MCF 10A (cell line): ENCODE measurements at regions not wholly inside any gene's neighbourhood (a gene's known extent, or its start where the extent isn't known, plus 50 kb on each side); places are given as distances from the start of the nearest gene placed in this dataset.

Experiments
- BruUV-seq: library from RNA; stranded (reverse); fragments of 400-500 nt; replicated peaks from 2 replicates; lab custom pipeline; 2021; lab: Mats Ljungman, UMichigan
- CTCF ChIA-PET: fragments of 300-600 bp; sonication (Branson Sonifier 250); formaldehyde crosslinking; extraction: SDS; loops from one replicate; lab custom pipeline; 2021; ENCODE audit warnings: antibody characterized with exemption, inconsistent platforms; lab: Yijun Ruan, JAX
- POLR2A ChIA-PET: fragments of 300-600, 350-650 bp; sonication (Branson Sonifier 250); formaldehyde crosslinking; extraction: SDS; loops from one replicate; lab custom pipeline; 2020; ENCODE audit warnings: antibody characterized with exemption, inconsistent platforms; lab: Yijun Ruan, JAX
- DNase-seq: peaks from one replicate; pipeline ENCODE4 v3.0.0-alpha.2; 2018; ENCODE audit not compliant: unreplicated experiment
- H3K27ac Mint-ChIP-seq: one replicate; pipeline ENCODE4 v1.8.0; 2022; ENCODE audit warnings: mild to moderate bottlenecking, low read depth, mixed read lengths; ENCODE audit not compliant: unreplicated experiment
- H3K27me3 Mint-ChIP-seq: one replicate; pipeline ENCODE4 v1.8.0; 2022; ENCODE audit warnings: mixed read lengths; ENCODE audit not compliant: insufficient read depth, unreplicated experiment
- H3K36me3 Mint-ChIP-seq: one replicate; pipeline ENCODE4 v1.8.0; 2022; ENCODE audit warnings: mild to moderate bottlenecking, moderate library complexity, mixed read lengths; ENCODE audit not compliant: insufficient read depth, unreplicated experiment
- H3K4me1 Mint-ChIP-seq: one replicate; pipeline ENCODE4 v1.8.0; 2022; ENCODE audit warnings: mixed read lengths; ENCODE audit not compliant: insufficient read depth, unreplicated experiment
- H3K4me3 Mint-ChIP-seq: one replicate; pipeline ENCODE4 v1.8.0; 2022; ENCODE audit warnings: mild to moderate bottlenecking, moderate library complexity, mixed read lengths; ENCODE audit not compliant: unreplicated experiment
- H3K9me3 Mint-ChIP-seq: one replicate; pipeline ENCODE4 v1.8.0; 2022; ENCODE audit warnings: mixed read lengths; ENCODE audit not compliant: unreplicated experiment
- CTCF ChIP-seq: fragments of 200-600 bp; IDR thresholded peaks from one replicate; pipeline ENCODE4 v1.8.0; 2022; ENCODE audit warnings: antibody characterized with exemption, mild to moderate bottlenecking; ENCODE audit not compliant: unreplicated experiment
- intact Hi-C: fragments of 100-400 bp; cut with micrococcal nuclease; formaldehyde crosslinking; loops from 2 replicates; pipeline ENCODE4 v1.14.1; 2022

GRCh38 chr22:48263431-48263765, 1500.9 kb downstream of the TBC1D22A start:
- H3K36me3 Mint-ChIP-seq, result no peaks in the 10 kb centered on the region
- CTCF ChIA-PET, result no interaction called here
- H3K27me3 Mint-ChIP-seq, result no peaks in the 10 kb centered on the region
- H3K9me3 Mint-ChIP-seq, result peaks cover 7% of the 10 kb centered on the region
- no peak overlapping the region for H3K27ac Mint-ChIP-seq
- H3K4me1 Mint-ChIP-seq, result no peaks in the 10 kb centered on the region
- H3K4me3 Mint-ChIP-seq, result no peak overlapping the region
- BruUV-seq, result no TSS peak
- intact Hi-C loops, result no loop called here
- DNase-seq, result no peak
- TF ChIP-seq CTCF, result no peak
- POLR2A ChIA-PET, result no interaction called here

GRCh38 chr22:48262596-48263430, 1500.4 kb downstream of the TBC1D22A start:
- Mint-ChIP-seq H3K27me3 (no peaks in the 10 kb centered on the region), H3K36me3 (no peaks in the 10 kb centered on the region)

GRCh38 chr22:48261706-48262105, 1499.3 kb downstream of the TBC1D22A start:
- Mint-ChIP-seq H3K27me3 (no peaks in the 10 kb centered on the region), H3K36me3 (no peaks in the 10 kb centered on the region), H3K4me1 (no peaks in the 10 kb centered on the region), H3K9me3 (peaks cover 14% of the 10 kb centered on the region), H3K27ac (no peak overlapping the region), H3K4me3 (no peak overlapping the region)
- no peak for TF ChIP-seq CTCF
- BruUV-seq, result no TSS peak
- POLR2A ChIA-PET, result no interaction called here
- intact Hi-C loops, result no loop called here
- CTCF ChIA-PET, result no interaction called here
- no peak for DNase-seq

More at GRCh38 chr22:48262596-48263430, 1500.4 kb downstream of the TBC1D22A start:
- ChIA-PET CTCF (no interaction called here), POLR2A (no interaction called here)
- no peak overlapping the region for H3K4me3 Mint-ChIP-seq
- H3K4me1 Mint-ChIP-seq, result no peaks in the 10 kb centered on the region
- no peak overlapping the region for H3K27ac Mint-ChIP-seq
- no peak for DNase-seq
- intact Hi-C loops, result no loop called here
- no peak for TF ChIP-seq CTCF
- H3K9me3 Mint-ChIP-seq, result peaks cover 9% of the 10 kb centered on the region
- no TSS peak for BruUV-seq

GRCh38 chr22:48261048-48261621, 1498.7 kb downstream of the TBC1D22A start:
- no TSS peak for BruUV-seq
- Mint-ChIP-seq H3K4me1 (no peaks in the 10 kb centered on the region), H3K27me3 (no peaks in the 10 kb centered on the region), H3K36me3 (no peaks in the 10 kb centered on the region), H3K27ac (no peak overlapping the region), H3K9me3 (peaks cover 8% of the 10 kb centered on the region), H3K4me3 (no peak overlapping the region)
- intact Hi-C loops, result no loop called here
- TF ChIP-seq CTCF, result no peak
- DNase-seq, result no peak
- ChIA-PET CTCF (no interaction called here), POLR2A (no interaction called here)
